ENCODE measurements at regions not wholly inside any gene's neighbourhood (a gene's known extent, or its start where the extent isn't known, plus 50 kb on each side); places are given as distances from the start of the nearest gene placed in this dataset.

- TF ChIP-seq POLR2A (IDR thresholded peaks at IDR 0.05; ENCODE audit: low read length): no peak
- no peak for TF ChIP-seq GATA1 (IDR thresholded peaks at IDR 0.05; ENCODE audit: low read depth, low read length)
Measured at GRCh38 chr4:28755081-28755480, 1894.4 kb downstream of the STIM2 start.
